HUES6 (cell line): ENCODE measurements at regions not wholly inside any gene's neighbourhood (a gene's known extent, or its start where the extent isn't known, plus 50 kb on each side); places are given as distances from the start of the nearest gene placed in this dataset.
"Not testable (repeated sequence)": the region's sequence is repeated elsewhere in the genome, so short reads cannot be mapped to it uniquely, and the experiment has no call there.

Experiments
- H3K27ac ChIP-seq: 2 replicates; pipeline ENCODE4 v1.7.0; 2013; ENCODE audit warnings: low read depth, mild to moderate bottlenecking, low read length, inconsistent platforms
- H3K27me3 ChIP-seq: 2 replicates; pipeline ENCODE4 v1.6.1; 2013; ENCODE audit warnings: low read length; ENCODE audit not compliant: control insufficient read depth, insufficient read depth
- H3K36me3 ChIP-seq: 2 replicates; pipeline ENCODE4 v1.6.1; 2013; ENCODE audit warnings: low read length; ENCODE audit not compliant: control insufficient read depth, insufficient read depth
- H3K4me1 ChIP-seq: 2 replicates; pipeline ENCODE4 v1.6.1; 2013; ENCODE audit warnings: low read length; ENCODE audit not compliant: control insufficient read depth, insufficient read depth
- H3K4me3 ChIP-seq: 2 replicates; pipeline ENCODE4 v1.5.1; 2013; ENCODE audit warnings: low read depth, low read length
- H3K9ac ChIP-seq: one replicate; pipeline ENCODE4 v1.6.1; 2013; ENCODE audit warnings: mild to moderate bottlenecking, low read length
- H3K9me3 ChIP-seq: 2 replicates; pipeline ENCODE4 v1.6.1; 2013; ENCODE audit warnings: low read depth, low read length; ENCODE audit not compliant: control insufficient read depth, insufficient read depth

DNA sequence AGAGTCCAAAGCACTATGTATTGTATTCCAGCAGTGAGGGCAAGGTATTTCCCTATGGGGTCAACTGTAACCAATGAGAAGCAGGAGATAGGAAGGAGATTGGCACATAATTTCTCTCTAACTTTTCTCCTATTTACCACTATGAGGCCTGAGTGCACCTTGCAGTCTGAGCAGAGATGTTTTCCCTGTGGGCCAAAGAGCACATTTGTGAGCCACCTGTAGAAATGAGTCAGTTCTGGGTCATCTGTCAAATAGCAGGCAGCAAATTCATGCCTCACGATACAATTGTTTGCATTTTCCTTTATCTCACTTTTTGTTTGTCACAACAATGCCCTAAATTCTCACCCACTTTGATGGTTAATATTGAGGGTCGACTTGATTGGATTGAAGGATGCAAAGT lies 547.2 kb upstream of the NCAM2 start:
- Histone ChIP-seq H3K4me1 (0 out of 2 replicates have a peak, but pooled peaks cover 3% of the 10 kb centered on the region), H3K9ac (no peak overlapping the region), H3K27ac (no peak overlapping the region), H3K36me3 (no peaks in the 10 kb centered on the region), H3K9me3 (no peaks in the 10 kb centered on the region), H3K27me3 (no peaks in the 10 kb centered on the region), H3K4me3 (no peak overlapping the region)

- Histone ChIP-seq H3K4me3 (no peak overlapping the region), H3K36me3 (no peaks in the 10 kb centered on the region), H3K4me1 (0 out of 2 replicates have a peak, but pooled peaks cover 3% of the 10 kb centered on the region), H3K27me3 (no peaks in the 10 kb centered on the region), H3K9ac (no peak overlapping the region), H3K27ac (no peak overlapping the region), H3K9me3 (no peaks in the 10 kb centered on the region)
These were observed 545.3 kb upstream of the NCAM2 start for GRCh38 chr21:20452935-20453334.

GRCh38 chr21:20459838-20460237 lies 538.4 kb upstream of the NCAM2 start:
- H3K9me3 ChIP-seq, result no peaks in the 10 kb centered on the region
- no peak overlapping the region for H3K9ac ChIP-seq
- no peak overlapping the region for H3K4me3 ChIP-seq
- H3K4me1 ChIP-seq, result no peaks in the 10 kb centered on the region
- H3K27ac ChIP-seq, result no peak overlapping the region
- H3K36me3 ChIP-seq, result no peaks in the 10 kb centered on the region
- no peaks in the 10 kb centered on the region for H3K27me3 ChIP-seq

DNA sequence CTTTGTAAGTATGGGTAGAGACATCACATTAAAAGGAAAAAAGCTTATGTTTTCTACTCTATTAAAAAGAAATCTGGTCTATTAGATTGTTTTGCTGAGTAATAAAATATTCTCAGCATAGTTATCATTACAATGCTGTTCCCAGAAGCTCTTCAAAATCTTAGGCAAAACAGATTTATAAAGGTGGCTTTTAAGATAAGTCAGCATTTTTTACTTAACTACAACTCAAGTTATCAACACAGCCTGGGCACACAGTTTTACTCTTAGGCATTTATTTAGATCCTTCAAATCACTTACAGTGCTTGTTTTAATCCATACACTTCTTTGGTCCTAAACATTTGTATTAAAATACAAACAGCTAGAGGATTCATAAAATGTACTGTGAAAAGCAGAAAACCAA lies 534.8 kb upstream of the NCAM2 start:
- H3K9ac ChIP-seq, result no peak overlapping the region
- no peaks in the 10 kb centered on the region for H3K9me3 ChIP-seq
- H3K4me3 ChIP-seq, result no peak overlapping the region
- no peak overlapping the region for H3K27ac ChIP-seq
- no peaks in the 10 kb centered on the region for H3K36me3 ChIP-seq
- no peaks in the 10 kb centered on the region for H3K27me3 ChIP-seq
- no peaks in the 10 kb centered on the region for H3K4me1 ChIP-seq

DNA sequence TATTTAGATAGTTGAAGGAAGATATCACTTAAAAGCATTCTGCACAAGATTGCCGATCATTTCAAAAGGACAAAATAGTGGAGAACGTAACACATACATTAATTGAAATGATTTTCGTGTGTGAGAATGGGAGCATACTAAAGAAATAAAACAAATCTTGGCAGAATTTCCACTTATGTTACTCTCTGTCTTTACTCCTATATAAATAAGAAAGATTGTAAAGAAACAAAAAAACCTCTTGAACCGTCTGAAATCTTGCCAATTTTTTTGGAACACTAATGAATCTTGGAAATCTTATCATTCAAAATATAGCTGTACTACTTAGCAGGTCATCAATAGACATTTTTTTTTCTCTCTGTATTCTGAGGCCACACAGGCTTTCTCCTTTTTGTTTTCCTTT lies 528.8 kb upstream of the NCAM2 start:
- no peaks in the 10 kb centered on the region for H3K27me3 ChIP-seq
- no peaks in the 10 kb centered on the region for H3K9me3 ChIP-seq
- no peak overlapping the region for H3K4me3 ChIP-seq
- no peak overlapping the region for H3K27ac ChIP-seq
- H3K4me1 ChIP-seq, result no peaks in the 10 kb centered on the region
- H3K9ac ChIP-seq, result no peak overlapping the region
- H3K36me3 ChIP-seq, result no peaks in the 10 kb centered on the region

DNA sequence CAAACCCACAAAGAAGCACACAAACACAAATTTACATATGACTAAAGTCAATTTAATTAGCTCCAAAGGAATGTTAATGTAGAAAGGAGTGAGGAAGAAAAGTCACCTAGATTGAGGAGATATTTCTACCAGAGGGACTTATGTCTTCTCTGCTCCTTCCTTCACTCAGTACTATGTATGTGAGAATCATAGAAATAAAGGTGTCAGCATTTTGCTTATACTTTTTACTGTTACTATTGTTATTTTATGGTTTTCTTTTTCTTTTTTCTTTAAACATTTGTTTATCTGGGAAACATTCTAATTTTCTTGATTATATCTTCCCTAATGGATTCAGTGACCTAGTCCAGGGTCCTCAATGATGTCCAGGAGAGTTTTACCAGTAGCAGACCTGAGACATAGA lies 511.9 kb upstream of the NCAM2 start:
- Histone ChIP-seq H3K27me3 (no peaks in the 10 kb centered on the region), H3K4me3 (no peak overlapping the region), H3K9me3 (no peaks in the 10 kb centered on the region), H3K36me3 (no peaks in the 10 kb centered on the region), H3K9ac (no peak overlapping the region), H3K4me1 (peaks cover 8% of the 10 kb centered on the region; the same call in 1 of the 2 replicates), H3K27ac (no peak overlapping the region)

GRCh38 chr21:20502915-20503314 lies 495.3 kb upstream of the NCAM2 start:
- H3K9ac ChIP-seq, H3K4me1 ChIP-seq, H3K27ac ChIP-seq, H3K36me3 ChIP-seq, H3K4me3 ChIP-seq, H3K27me3 ChIP-seq: not testable (repeated sequence)
- peaks cover 32% of the 10 kb centered on the region for H3K9me3 ChIP-seq

DNA sequence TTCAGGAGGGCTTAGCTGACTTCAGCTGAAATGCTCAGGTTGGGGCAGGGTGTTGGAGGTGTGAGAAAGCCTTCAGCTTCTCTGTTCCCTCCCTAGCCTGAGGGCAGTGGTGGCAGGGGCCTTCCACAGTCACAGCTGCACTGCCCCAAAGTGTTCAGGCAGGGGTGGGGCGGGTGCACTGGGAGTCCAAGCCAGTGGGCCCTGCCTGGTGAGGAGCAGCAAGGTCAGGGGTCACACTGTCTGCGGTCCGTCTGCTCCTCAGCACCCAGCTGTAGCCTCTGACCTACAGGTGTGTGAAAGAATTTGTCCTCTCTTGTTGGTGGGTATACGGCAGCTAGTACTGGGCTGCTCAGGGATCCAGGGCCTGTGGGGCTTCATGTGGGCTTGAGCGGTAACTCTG lies 490.4 kb upstream of the NCAM2 start:
- H3K27ac ChIP-seq, result no peak overlapping the region
- H3K27me3 ChIP-seq, result no peaks in the 10 kb centered on the region

DNA sequence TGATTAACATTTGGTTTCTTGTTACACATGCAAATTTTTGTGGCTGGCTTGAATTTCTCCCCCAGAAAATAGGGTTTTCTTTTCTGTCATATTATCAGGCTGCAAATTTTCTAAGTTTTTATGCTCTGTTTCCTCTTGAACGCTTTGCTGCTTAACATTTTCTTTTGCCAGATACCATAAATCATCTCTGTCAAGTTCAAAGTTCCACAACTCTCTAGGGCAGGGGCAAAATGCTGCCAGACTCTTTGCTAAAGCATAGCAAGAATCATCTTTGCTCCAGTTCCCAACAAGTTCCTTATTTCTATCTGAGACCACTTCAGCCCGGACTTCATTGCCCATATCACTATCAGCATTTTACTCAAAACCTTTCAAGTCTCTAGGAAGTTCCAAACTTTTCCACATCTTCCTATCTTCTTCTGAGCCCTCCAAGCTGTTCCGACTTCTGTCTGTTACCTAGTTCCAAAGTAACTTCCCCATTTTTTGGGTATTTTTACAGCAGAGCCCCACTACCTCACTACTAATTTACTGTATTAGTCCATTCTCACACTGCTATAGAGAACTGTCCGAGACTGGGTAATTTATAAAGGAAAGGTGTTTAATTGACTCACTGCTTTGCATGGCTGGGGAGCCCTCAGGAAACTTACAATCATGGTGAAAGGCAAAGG lies 486.9 kb upstream of the NCAM2 start:
- no peak overlapping the region for H3K4me3 ChIP-seq

More for the DNA sequence above, 490.4 kb upstream of the NCAM2 start:
- H3K9me3 ChIP-seq, result peaks cover 24% of the 10 kb centered on the region
- H3K36me3 ChIP-seq, result no peaks in the 10 kb centered on the region
- H3K4me1 ChIP-seq, result no peaks in the 10 kb centered on the region
- H3K9ac ChIP-seq, result no peak overlapping the region
- no peak overlapping the region for H3K4me3 ChIP-seq

GRCh38 chr21:20515446-20515845 lies 482.8 kb upstream of the NCAM2 start:
- H3K27me3 ChIP-seq, result no peaks in the 10 kb centered on the region
- H3K27ac ChIP-seq, result no peak overlapping the region
- H3K9ac ChIP-seq, result no peak overlapping the region
- H3K4me1 ChIP-seq, result no peaks in the 10 kb centered on the region
- no peak overlapping the region for H3K4me3 ChIP-seq
- H3K36me3 ChIP-seq, result no peaks in the 10 kb centered on the region
- H3K9me3 ChIP-seq, result peaks cover 5% of the 10 kb centered on the region; the same call in 1 of the 2 replicates

More for the DNA sequence above, 486.9 kb upstream of the NCAM2 start:
- Histone ChIP-seq H3K27me3 (no peaks in the 10 kb centered on the region), H3K4me1 (no peaks in the 10 kb centered on the region), H3K27ac (no peak overlapping the region), H3K36me3 (no peaks in the 10 kb centered on the region), H3K9me3 (peaks cover 12% of the 10 kb centered on the region; the same call in 1 of the 2 replicates), H3K9ac (no peak overlapping the region)

GRCh38 chr21:20519076-20519475 lies 479.1 kb upstream of the NCAM2 start:
- no peak overlapping the region for H3K9ac ChIP-seq
- no peaks in the 10 kb centered on the region for H3K36me3 ChIP-seq
- H3K27me3 ChIP-seq, result no peaks in the 10 kb centered on the region
- H3K9me3 ChIP-seq, result no peaks in the 10 kb centered on the region
- H3K27ac ChIP-seq, result no peak overlapping the region
- H3K4me3 ChIP-seq, result no peak overlapping the region
- H3K4me1 ChIP-seq, result no peaks in the 10 kb centered on the region
